Osteoblast (primary cell): ENCODE measurements at regions not wholly inside any gene's neighbourhood (a gene's known extent, or its start where the extent isn't known, plus 50 kb on each side); places are given as distances from the start of the nearest gene placed in this dataset.

Experiments used
- DNase-seq: peaks from one replicate; pipeline ENCODE4 v3.0.0; 2011; ENCODE audit warnings: low spot score, mixed read lengths; ENCODE audit not compliant: insufficient read length; ENCODE audit errors: missing footprints
- H2AFZ ChIP-seq: 2 replicates; pipeline ENCODE4 v1.6.0; 2011; ENCODE audit warnings: mild to moderate bottlenecking, low read length
- H3K27ac ChIP-seq: 2 replicates; pipeline ENCODE4 v1.5.1; 2011; ENCODE audit warnings: mild to moderate bottlenecking, low read depth, low read length, moderate library complexity
- H3K27me3 ChIP-seq: 2 replicates; pipeline ENCODE4 v1.6.0; 2012; ENCODE audit warnings: mild to moderate bottlenecking, control low read depth, inconsistent platforms, low read length, moderate library complexity; ENCODE audit not compliant: insufficient read depth
- H3K36me3 ChIP-seq: 2 replicates; pipeline ENCODE4 v1.5.1; 2011; ENCODE audit warnings: mild to moderate bottlenecking, low read length, control low read depth, moderate library complexity; ENCODE audit not compliant: insufficient read depth
- H3K4me1 ChIP-seq: 2 replicates; pipeline ENCODE4 v1.5.1; 2011; ENCODE audit warnings: mild to moderate bottlenecking, low read length, control low read depth, moderate library complexity; ENCODE audit not compliant: insufficient read depth
- H3K4me2 ChIP-seq: 2 replicates; pipeline ENCODE4 v1.6.0; 2011; ENCODE audit warnings: mild to moderate bottlenecking, low read length; ENCODE audit not compliant: insufficient read depth
- H3K4me3 ChIP-seq: fragments of 200-600 bp; sonication (generic); 3 replicates; pipeline ENCODE4 v1.5.1; 2012; ENCODE audit warnings: mild to moderate bottlenecking, low read length, inconsistent platforms; ENCODE audit not compliant: insufficient read depth
- H3K79me2 ChIP-seq: 2 replicates; pipeline ENCODE4 v1.6.0; 2012; ENCODE audit warnings: mild to moderate bottlenecking, low read length, control low read depth, inconsistent platforms; ENCODE audit not compliant: insufficient read depth
- H3K9me3 ChIP-seq: 2 replicates; pipeline ENCODE4 v1.5.1; 2011; ENCODE audit warnings: low read depth, low read length, control low read depth
- H4K20me1 ChIP-seq: 2 replicates; pipeline ENCODE4 v1.6.0; 2012; ENCODE audit warnings: mild to moderate bottlenecking, low read length, control low read depth; ENCODE audit not compliant: insufficient read depth
- TF ChIP-seq, protein P1 (sequence below): IDR thresholded peaks from 2 replicates; pipeline ENCODE4 v1.5.1; 2011; ENCODE audit warnings: mild to moderate bottlenecking, low read depth, low read length, moderate library complexity; ENCODE audit errors: extremely low read depth

GRCh38 chr21:15255261-15255660, 190.5 kb upstream of the NRIP1 start:
- H3K27ac ChIP-seq: no peak overlapping the region
- no peak overlapping the region for H2AFZ ChIP-seq
- H3K27me3 ChIP-seq: no peaks in the 10 kb centered on the region
- no peaks in the 10 kb centered on the region for H4K20me1 ChIP-seq
- TF ChIP-seq, protein P1, sequence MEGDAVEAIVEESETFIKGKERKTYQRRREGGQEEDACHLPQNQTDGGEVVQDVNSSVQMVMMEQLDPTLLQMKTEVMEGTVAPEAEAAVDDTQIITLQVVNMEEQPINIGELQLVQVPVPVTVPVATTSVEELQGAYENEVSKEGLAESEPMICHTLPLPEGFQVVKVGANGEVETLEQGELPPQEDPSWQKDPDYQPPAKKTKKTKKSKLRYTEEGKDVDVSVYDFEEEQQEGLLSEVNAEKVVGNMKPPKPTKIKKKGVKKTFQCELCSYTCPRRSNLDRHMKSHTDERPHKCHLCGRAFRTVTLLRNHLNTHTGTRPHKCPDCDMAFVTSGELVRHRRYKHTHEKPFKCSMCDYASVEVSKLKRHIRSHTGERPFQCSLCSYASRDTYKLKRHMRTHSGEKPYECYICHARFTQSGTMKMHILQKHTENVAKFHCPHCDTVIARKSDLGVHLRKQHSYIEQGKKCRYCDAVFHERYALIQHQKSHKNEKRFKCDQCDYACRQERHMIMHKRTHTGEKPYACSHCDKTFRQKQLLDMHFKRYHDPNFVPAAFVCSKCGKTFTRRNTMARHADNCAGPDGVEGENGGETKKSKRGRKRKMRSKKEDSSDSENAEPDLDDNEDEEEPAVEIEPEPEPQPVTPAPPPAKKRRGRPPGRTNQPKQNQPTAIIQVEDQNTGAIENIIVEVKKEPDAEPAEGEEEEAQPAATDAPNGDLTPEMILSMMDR: no peak
- no peak overlapping the region for H3K4me3 ChIP-seq
- H3K4me1 ChIP-seq: no peaks in the 10 kb centered on the region
- peak; percentile 5 for DNase-seq
- H3K79me2 ChIP-seq: no peaks in the 10 kb centered on the region
- H3K36me3 ChIP-seq: no peaks in the 10 kb centered on the region
- H3K4me2 ChIP-seq: no peak overlapping the region
- H3K9me3 ChIP-seq: no peaks in the 10 kb centered on the region

DNA sequence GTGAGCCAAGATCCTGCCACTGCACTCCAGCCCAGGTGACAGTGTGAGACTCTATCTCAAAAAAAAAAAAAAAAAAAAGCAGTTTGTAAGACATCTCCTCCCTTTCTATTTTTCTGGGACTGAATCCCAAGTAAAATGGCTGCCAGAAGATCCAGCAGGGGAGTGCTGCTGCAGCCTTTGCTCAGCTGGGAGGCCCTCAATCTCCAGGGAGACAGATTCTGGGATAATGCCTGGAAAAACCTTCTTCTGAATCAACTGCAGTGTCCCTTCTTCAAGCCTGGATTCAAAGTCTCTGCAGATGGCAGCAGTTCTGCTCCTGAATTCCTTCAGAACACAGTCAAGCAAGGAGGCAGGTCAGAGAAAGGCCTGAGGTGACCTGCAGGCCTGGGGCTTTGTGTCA, 191.0 kb upstream of the NRIP1 start:
- no peak for DNase-seq
- Histone ChIP-seq H3K27ac (no peak overlapping the region), H3K9me3 (no peaks in the 10 kb centered on the region), H2AFZ (peak overlapping the region; percentile 33), H3K4me3 (no peak overlapping the region), H4K20me1 (no peaks in the 10 kb centered on the region), H3K36me3 (no peaks in the 10 kb centered on the region), H3K4me2 (no peak overlapping the region), H3K79me2 (no peaks in the 10 kb centered on the region), H3K27me3 (no peaks in the 10 kb centered on the region), H3K4me1 (no peaks in the 10 kb centered on the region)
- TF ChIP-seq, protein P1: no peak

GRCh38 chr21:15256996-15257395, 192.2 kb upstream of the NRIP1 start:
- H3K4me3 ChIP-seq: no peak overlapping the region

GRCh38 chr21:15257646-15258045, 192.8 kb upstream of the NRIP1 start:
- H3K27ac ChIP-seq: no peak overlapping the region
- no peak for DNase-seq
- H3K4me2 ChIP-seq: no peak overlapping the region
- no peaks in the 10 kb centered on the region for H3K36me3 ChIP-seq
- H3K9me3 ChIP-seq: no peaks in the 10 kb centered on the region
- H3K4me1 ChIP-seq: no peaks in the 10 kb centered on the region
- no peaks in the 10 kb centered on the region for H3K27me3 ChIP-seq
- no peak overlapping the region for H3K4me3 ChIP-seq
- no peaks in the 10 kb centered on the region for H3K79me2 ChIP-seq
- no peak overlapping the region for H2AFZ ChIP-seq
- TF ChIP-seq, protein P1: no peak
- H4K20me1 ChIP-seq: no peaks in the 10 kb centered on the region

More at GRCh38 chr21:15256996-15257395, 192.2 kb upstream of the NRIP1 start:
- no peaks in the 10 kb centered on the region for H3K36me3 ChIP-seq
- no peak for DNase-seq
- H3K9me3 ChIP-seq: no peaks in the 10 kb centered on the region
- no peak overlapping the region for H3K27ac ChIP-seq
- H3K4me2 ChIP-seq: no peak overlapping the region
- TF ChIP-seq, protein P1: no peak
- no peaks in the 10 kb centered on the region for H4K20me1 ChIP-seq
- no peaks in the 10 kb centered on the region for H3K79me2 ChIP-seq
- H3K27me3 ChIP-seq: no peaks in the 10 kb centered on the region
- no peak overlapping the region for H2AFZ ChIP-seq
- H3K4me1 ChIP-seq: no peaks in the 10 kb centered on the region
